ENCODE measurements at regions not wholly inside any gene's neighbourhood (a gene's known extent, or its start where the extent isn't known, plus 50 kb on each side); places are given as distances from the start of the nearest gene placed in this dataset.
"Not testable (repeated sequence)": the region's sequence is repeated elsewhere in the genome, so short reads cannot be mapped to it uniquely, and the experiment has no call there.

DNA sequence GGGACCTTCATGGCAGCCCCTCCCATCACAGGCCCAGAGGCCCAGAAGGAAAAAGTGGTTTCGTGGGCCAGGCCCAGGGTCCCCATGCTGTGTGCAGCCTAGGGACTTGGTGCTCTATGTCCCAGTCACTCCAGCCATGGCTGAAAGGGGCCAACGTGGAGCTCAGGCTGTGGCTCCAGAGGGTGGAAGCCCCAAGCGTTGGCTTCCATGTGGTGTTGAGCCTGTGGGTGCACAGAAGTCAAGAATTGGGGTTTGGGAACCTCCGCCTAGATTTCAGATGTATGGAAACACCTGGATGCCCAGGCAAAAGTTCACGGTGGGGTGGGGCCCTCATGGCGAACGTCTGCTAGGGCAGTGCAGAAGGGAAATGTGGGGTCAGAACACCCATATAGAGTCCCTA, 105.3 kb upstream of the UNC5B start:
- TF ChIP-seq, protein P1, sequence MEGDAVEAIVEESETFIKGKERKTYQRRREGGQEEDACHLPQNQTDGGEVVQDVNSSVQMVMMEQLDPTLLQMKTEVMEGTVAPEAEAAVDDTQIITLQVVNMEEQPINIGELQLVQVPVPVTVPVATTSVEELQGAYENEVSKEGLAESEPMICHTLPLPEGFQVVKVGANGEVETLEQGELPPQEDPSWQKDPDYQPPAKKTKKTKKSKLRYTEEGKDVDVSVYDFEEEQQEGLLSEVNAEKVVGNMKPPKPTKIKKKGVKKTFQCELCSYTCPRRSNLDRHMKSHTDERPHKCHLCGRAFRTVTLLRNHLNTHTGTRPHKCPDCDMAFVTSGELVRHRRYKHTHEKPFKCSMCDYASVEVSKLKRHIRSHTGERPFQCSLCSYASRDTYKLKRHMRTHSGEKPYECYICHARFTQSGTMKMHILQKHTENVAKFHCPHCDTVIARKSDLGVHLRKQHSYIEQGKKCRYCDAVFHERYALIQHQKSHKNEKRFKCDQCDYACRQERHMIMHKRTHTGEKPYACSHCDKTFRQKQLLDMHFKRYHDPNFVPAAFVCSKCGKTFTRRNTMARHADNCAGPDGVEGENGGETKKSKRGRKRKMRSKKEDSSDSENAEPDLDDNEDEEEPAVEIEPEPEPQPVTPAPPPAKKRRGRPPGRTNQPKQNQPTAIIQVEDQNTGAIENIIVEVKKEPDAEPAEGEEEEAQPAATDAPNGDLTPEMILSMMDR (conservative IDR thresholded peaks at IDR 0.05 in 1 of 2, IDR thresholded peaks at IDR 0.05 in 1 of 2; ENCODE audit: extremely low read depth in 1 of 2, insufficient read depth in 1 of 2, low read depth in 1 of 2, low read length in 2 of 2), result not testable (repeated sequence)
- not testable (repeated sequence) for TF ChIP-seq EZH2 (IDR thresholded peaks at IDR 0.05; ENCODE audit: borderline replicate concordance, low read length)
